Dedifferentiated amniotic fluid mesenchymal stem cell (primary cell): ENCODE measurements at regions not wholly inside any gene's neighbourhood (a gene's known extent, or its start where the extent isn't known, plus 50 kb on each side); places are given as distances from the start of the nearest gene placed in this dataset.
"Not testable (repeated sequence)": the region's sequence is repeated elsewhere in the genome, so short reads cannot be mapped to it uniquely, and the experiment has no call there.

Experiments used
- DNase-seq: peaks from one replicate; pipeline ENCODE4 v3.0.0-alpha.2; 2016; ENCODE audit errors: extremely low spot score

DNA sequence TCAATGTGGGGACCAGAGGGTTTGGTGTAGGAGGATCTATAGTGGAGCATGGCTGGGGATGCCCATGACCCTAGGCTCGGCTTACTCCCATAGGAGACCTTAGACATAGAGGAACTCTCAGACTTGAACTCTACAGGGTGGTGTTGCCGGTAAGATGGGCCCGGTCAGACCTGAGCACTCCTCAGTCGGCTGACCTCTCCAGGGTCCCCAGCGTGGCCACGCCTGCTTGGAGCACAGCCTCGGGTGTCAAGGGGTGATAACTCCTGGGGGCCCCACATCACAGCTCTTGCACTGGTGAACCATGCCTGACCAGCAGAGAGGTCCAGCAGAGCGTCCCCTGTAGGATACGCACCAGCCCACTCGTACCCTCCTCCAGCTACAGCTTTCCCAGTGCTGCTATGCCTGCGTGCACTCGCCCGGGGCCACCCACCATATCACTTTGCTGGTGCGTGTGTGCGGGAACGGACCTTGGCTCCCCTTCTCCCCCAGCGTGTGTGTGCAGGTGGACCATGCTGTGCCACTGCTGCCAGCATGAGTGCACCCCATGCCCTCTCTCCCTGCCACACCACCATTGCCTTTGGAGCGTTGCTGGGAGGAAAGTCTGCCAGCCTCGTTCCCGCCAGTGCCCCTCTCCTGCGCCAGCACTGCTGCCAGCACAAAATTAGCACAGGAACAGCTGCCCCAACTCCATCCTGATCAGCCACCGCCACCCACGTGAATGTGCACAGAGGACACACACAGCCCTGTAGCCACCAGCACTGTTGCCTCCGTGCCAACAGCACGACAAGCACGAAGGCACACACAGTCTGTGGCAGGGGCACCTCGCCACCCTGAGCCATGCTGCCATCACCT, 806.6 kb downstream of the GLUD2 start:
- DNase-seq = no peak

DNA sequence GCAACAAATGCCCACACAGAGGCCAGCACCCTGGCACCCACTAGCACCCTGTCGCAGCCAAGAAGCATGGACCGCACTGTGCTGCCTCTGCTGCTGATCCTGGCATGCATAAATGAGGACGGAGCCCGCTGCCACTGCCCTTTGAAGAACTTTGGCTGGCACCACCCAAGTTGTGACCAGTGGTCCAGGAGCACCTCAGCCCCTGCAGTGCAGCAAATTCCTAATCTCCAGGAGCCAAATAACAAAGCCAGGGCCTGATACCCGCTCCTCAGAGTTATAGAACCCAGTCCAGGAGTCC, 807.2 kb downstream of the GLUD2 start:
- DNase-seq = no peak

DNA sequence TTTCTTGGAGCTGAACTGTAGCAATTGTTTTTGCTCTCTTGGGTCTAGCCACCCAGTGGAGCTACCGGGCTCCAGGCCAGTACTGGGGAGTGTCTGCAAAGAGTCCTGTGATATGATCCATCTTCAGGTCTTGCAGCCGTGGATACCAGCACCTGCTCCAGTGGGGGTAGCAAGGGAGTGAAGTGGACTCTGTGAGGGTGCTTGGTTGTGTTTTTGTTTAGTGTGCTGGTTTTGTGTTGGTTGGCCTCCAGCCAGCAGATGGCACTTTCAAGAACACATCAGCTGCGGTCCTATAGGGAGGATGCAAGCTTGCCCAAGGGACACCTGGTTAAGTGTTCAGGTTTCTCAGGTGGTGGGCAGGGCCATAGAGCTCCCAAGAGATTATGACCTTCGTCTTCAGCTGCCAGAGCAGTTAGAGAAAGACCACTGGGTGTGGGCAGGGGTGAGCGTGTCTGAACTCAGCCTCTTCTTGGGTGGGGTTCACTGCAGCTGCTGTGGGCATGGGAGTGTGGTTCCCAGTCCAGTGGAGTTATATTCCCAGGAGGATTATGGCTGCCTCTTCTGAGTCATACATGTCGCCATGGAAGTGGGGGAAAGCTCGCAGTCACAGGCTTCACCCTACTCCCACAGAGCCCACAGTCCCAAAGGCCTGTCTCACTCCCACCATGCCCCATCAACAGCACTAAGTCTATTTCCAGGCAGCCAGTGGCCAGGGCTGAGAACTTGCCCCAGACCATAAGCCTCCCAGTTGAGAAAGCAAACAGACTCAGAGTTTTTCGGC, 811.6 kb downstream of the GLUD2 start:
- DNase-seq = no peak

DNA sequence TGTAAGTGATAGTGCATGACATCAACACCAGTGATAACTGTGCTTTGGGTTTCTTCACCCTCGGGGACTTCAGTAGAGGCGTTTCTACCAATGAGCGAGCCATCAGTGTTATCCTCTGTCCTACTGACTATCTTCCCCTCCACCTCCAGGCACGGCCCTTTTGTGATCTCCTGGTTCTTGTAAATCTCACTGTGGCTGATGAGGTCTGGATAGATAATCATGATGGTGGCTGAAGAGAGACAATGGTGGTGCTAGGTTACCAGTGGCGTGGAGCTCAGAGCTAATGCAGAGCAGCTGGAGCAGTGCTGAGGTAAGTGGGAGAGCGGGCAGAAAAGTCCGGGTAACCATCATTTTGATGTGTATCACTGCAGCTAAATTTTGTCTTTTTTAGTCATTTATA, 816.6 kb downstream of the GLUD2 start:
- DNase-seq = no peak

DNA sequence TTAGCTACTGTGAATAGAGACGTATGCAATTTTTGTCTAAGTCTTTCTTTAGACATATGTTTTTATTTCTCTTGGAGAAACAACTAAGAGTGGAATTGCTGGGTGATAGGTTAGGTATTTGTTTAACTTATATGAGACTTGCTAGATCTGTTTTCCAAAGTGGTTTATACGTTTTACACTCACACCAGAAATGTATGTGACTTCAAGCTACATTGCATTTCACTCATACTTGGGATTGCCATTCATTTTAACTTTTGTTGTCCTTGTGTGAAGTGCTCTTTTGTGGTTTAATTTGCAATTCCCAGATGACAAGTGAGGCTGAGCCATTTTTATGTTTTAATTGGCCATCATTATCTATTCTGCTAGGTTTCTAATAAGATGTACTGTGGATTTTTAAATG, 817.2 kb downstream of the GLUD2 start:
- no peak for DNase-seq

DNA sequence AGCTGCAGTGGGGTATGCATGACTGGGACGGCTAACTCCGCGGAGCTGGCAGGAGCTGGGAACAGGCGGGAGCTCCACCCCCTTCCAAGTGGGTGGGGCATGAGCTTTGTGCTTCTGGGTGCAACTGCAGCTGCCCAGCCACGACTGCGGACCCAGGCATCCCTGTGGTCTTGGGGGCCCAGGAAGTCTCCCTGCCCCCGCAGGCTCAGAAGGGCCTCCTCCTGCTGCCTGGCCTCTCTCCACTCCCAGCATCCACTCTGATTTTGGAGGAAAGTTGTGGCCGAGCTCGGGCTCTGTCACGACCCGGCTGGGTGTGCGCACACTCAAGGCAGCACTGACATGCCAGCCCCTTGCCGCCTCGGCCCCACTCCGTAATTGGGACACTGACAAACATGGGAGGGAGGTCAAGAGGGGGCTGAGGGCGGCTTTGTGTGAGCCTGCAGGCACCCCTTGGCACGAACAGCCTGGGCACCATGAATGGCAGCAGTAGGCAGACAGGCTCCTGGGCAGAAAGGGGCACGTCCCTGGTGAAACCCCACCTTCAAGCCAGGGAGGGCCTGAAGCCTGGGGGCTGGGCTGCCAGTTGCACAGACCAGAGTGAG, 822.6 kb downstream of the GLUD2 start:
- DNase-seq = no peak

DNA sequence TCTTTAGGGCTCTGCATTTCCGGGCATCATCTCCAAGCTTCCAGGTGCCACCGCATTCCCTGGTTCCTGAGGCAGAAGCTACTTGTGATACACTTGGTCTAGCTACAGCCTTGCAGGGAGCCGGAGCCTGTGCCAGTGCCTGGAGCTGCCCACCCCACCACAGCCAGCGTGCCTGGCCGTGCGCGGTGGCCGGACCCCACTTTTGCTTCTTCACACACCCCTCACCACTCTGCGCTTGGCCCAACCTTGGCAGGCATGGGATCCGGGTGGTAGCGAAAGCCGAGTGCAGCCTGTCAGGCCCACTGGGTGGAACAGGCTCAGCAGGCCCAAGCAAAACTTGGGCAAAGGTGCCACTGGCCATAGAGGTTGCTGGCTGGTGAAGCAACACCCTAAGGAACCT, 823.7 kb downstream of the GLUD2 start:
- no peak for DNase-seq

DNA sequence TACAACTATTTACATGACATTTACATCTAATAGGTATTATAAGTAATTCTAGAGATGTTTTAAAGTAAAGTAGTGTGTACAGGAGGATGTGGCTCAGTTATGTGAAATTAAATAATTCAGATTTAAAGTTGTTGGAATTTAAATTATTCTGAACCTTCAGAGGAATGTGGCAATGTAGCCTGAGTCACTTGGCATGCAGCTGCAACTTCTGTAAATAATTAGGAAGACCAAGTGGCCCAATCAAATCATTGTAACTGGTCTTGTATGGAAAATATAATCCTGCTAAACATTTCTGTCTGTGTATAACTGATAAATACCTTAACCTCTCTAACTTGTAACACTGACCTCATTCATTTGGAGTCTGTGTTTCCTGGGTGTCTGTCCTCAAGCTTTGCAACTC, 828.9 kb downstream of the GLUD2 start:
- peak; percentile 73 for DNase-seq

DNA sequence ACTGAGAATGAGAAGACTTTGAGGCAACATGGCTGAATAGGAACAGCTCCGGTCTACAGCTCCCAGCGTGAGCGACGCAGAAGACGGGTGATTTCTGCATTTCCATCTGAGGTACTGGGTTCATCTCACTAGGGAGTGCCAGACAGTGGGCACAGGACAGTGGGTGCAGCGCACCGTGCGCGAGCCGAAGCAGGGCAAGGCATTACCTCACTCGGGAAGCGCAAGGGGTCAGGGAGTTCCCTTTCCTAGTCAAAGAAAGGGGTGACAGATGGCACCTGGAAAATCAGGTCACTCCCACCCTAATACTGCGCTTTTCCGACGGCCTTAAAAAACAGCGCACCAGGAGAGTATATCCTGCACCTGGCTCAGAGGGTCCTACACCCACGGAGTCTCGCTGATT, 829.9 kb downstream of the GLUD2 start:
- DNase-seq = not testable (repeated sequence)

DNA sequence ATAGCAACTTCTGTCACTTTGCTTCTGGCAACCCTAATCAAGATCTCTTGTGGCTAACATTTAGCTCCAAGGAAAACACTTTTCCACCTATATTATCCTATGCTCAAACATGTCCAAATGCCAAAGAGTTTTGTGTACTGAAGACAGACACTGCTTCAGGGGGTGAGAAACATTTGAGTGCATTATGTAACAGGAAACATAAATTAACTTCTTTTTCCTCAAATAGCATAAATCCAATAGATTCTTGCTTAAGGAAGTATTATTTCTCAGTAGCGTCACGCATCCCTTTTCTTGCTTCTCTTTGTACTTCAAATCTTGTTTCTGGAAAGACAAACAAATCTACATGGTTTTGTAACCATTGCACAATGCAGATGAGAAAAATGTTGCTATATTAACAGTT, 839.1 kb downstream of the GLUD2 start:
- no peak for DNase-seq

DNA sequence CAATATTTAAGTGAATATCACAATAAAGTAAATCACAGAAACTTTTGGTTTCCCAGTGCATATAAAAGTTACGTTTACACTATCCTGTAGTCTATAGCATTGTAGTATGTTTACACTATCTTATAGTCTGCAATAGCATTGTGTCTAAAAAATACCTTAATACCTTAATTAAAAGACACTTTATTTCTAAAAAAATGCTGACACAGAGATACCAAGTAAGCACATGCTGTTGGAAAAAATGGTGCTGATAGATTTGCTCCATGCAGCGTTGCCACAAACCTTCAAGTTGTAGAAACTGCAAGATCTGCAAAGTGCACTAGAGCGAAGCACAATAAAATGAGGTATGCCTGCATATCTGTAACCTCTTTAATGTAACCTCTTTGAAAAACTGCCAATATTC, 847.3 kb downstream of the GLUD2 start:
- no peak for DNase-seq

DNA sequence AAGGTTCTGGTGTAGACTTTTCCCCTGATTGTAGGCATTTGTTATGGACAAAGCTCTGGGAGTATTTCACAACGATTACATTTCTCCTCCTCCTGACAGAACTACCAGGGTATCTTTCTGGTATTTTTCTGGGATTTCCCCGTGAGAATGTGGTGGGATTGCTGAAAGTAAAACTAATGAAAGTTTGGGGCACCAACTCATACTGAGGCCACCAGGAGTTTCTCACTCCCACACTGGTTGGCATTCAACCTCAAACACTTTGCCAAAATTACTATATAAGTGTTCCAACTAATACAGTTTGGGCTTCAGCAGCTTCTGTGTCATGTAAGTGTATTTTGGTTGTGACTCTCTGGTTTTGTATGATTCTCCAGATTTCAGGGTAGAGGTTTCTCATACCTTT, 855.1 kb downstream of the GLUD2 start:
- DNase-seq = no peak

DNA sequence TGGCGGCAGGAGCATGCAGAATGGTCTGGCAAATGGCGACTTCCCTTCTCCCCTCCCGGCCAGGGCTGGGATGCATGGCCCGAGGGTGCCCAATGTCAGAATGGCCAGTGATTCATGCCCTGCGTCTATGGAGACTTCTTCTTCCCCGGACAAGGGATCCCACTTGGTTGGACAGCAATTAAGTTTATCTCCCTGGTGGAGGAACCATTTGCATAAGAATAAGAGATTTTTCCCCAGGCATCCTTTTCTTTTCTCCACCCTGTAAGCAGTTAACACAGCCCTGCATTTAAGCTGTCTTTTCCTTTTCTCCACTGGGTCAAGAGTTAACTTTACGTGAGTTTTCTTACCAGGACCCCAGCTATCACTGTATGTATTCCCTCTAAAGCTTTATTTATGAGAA, 856.6 kb downstream of the GLUD2 start:
- DNase-seq = no peak

DNA sequence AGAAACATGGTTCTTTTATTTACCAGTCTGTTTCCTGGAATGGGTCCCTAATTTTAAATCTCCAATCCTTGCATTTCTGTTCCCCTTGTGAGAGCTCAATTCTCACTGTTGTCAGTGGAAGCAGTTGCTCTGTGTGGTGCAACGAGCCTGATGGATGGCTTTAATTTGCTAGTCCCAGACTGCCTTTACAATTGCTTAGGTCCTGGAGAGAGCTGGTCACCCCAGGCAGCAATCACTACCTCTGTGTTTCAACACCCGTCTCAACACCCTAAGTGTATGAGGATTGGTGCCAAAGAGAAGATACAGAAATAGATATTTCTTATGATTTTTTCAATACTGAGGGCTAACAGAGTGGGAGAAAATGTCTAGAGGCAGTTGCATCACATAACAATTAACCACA, 873.8 kb downstream of the GLUD2 start:
- DNase-seq = no peak

DNA sequence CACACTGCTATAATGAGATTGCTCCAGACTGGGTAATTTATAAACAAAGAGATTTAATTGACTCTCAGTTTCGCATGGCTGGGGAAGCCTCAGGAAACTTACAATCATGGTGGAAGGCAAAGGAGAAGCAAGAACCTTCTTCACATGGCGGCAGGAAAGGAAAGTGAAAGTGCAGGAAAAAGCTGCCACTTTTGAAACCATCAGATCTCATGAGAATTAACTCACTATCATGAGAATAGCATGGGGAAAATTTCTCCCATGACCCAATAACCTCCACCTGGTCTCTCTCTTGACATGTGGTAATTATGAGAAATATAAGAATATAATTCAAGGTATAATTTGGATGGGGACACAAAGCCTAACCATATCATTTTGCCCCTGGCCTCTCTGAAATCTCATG, 884.2 kb downstream of the GLUD2 start:
- no peak for DNase-seq

DNA sequence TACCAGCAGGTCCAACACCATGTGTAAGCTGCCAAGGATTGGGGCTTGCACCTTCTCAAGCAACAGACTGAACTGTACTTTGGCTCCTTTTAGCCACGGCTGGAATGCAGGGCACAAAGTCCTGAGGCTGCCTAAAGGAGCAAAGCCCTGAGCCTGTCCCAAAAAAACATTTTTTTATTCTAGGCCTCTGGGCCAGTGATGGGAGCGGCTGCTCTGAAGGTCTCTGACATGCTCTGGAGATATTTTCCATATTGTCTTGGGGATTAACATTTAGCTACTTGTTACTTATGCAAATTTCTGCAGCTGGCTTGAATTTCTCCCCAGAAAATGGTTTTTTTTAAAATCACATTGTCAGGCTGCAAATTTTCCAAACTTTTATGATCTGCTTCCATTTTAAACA, 885.3 kb downstream of the GLUD2 start:
- no peak for DNase-seq

DNA sequence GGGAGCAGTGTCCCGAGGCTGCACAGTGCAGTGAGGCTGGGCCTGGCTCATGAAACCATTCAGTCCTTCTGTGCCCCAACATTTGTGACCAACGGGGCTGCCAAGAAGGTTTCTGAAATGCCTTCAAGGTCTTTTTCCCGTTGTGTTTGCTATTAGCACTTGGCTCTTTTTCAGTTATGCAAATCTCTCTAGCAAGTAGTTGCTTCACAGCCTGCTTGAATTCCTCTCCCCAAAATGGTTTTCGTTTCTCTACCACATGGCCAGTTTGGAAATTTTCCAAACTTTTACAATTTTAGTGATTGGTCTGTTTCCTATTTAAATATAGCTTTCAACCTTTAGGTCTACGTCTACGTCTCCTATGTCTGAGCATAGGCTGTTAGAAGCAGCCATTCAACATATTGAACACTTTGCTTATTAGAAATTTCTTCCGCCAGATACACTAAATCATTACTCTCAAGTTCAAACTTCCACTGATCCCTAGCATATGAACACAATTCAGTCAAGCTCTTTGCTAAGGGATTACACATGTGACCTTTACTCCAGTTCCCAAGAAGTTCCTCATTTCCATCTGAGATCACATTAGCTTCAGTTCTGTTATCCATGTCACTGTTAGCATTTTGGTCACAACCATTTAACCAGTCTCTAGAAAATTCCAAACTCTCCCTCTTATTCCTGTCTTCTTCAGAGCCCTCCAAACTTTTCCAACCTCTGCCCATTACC, 901.8 kb downstream of the GLUD2 start:
- DNase-seq = no peak

DNA sequence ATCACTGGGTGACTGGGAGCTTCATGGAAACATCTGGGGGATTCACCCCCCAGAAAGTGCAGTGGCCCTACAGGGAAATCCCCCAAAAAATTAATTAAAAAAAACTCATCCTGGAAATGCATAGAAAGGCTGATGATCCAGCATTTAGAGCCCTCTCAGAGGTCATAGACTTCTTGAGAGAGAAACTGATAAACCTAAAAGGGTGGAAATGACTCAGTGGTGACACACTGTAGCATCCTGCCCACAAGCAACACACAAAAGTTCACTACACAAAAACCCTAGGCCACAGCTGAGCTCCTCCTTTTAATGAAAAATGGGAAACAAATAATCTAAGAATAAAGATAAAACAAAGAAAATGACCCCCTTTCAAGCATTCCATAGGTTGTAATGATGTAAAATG, 911.5 kb downstream of the GLUD2 start:
- no peak for DNase-seq

DNA sequence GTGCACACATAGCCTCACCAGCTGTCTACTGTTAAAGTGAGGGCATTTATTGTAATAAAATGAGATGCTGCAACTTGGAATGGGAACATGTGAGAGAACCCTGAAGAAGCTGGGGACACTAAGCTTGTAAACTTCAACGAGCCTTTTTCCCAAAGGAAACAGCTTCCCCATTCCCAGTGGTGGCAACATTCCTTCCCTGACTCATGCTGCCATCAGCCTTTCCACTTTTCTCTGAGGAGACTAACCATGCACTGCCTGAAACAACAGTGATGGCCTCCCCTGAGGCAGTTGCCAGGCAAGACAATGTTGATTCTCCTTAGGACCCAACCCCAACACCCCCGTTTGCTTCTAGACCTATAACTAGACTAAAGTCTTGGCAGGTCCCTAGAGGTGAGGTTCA, 928.3 kb downstream of the GLUD2 start:
- no peak for DNase-seq

DNA sequence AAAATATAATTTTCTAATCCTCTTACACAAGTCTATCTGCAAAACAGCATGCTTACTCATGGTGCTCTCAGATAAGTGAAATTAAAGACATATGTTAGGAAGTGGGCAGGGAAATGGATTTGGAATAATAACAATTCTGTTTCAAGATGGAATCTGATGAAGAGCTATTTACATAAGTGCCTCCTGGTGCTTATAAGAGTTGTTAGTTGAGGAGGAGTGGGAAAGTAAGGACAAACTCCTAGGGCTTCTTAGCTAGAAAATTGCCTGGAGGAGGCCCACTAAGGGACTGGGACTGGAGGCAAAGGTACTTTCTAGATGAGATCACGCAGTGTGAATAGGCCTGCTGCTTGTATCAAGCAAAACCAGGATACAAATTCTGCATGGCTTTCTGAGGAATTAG, 939.8 kb downstream of the GLUD2 start:
- DNase-seq = peak; percentile 69

DNA sequence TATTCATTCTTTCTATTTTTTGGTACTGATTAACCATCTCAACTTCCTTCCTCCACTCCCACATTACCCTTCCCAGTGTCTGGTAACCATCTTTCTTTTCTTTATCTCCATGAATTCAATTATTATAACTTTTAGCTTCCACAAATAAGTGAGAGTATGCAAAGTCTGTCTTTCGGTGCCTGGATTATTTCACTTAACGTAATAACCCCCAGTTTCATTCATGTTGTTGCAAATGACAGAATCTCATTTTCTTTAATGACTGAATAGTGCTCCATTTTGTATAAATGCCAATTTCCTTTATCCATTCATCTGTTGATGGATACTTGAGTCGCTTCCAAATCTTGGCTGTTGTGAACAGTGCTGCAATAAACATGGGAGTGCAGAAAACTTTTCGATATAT, 940.4 kb downstream of the GLUD2 start:
- no peak for DNase-seq

DNA sequence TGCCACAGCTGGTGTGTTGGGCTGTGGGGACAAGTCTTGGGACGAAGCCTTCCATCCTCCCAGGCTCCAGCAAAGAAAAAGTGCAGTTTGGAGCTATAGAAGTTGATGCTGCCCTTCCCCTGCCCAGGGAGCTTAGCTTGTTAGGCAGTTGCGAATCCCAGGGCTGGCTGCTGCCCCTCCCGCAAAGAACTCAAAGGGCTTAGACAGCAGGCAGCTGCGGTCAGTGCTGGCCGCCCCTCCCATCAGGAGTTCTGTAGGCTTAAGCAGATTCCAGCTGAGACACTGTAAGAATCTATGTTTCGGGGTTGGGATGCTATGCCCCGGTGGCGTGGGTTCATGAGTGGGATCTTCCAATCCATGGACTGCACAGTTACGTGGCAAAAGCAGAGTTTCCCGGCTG, 956.7 kb downstream of the GLUD2 start:
- no peak for DNase-seq

DNA sequence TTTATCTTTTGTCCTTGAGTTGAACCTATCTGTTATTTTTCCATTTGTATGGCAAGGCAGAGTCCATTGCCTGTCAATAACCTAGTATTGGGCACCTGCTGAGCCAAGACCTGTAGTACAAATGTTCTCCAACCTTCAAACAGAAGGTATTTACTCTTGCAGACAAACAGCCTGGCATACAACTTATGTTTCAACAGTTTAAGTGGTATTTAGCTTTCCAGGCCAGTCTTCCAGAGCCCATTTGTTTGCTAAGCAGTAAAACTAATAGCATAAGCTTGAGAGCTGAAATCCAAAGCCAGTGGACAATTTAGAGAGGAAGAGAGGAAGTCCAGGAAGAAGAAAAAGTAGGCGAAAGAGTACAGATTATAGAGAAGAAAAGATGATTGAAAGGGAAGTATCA, 979.3 kb downstream of the GLUD2 start:
- no peak for DNase-seq
